GM12878 (cell line): ENCODE measurements at regions not wholly inside any gene's neighbourhood (a gene's known extent, or its start where the extent isn't known, plus 50 kb on each side); places are given as distances from the start of the nearest gene placed in this dataset.

ENCODE experiments used
- ATAC-seq: fragments of 200-7000 bp; cut with Tn5 transposase; 3 replicates; pipeline ENCODE4 v1.9.1; 2020; ENCODE audit warnings: mild to moderate bottlenecking, moderate library complexity
- BruUV-seq: library from RNA; stranded (reverse); fragments of 400-500 nt; replicated peaks from 2 replicates; lab custom pipeline; 2021; lab: Mats Ljungman, UMichigan
- CTCF ChIA-PET: fragments of 300-600 bp; sonication (Branson Sonifier 250); formaldehyde crosslinking; extraction: SDS; loops from one replicate; lab custom pipeline; 2021; ENCODE audit warnings: inconsistent platforms; lab: Yijun Ruan, JAX
- POLR2A ChIA-PET: fragments of 350-600 bp; formaldehyde crosslinking; extraction: SDS; loops from one replicate; lab custom pipeline; 2021; ENCODE audit warnings: inconsistent platforms; lab: Charles Lee
- RAD21 ChIA-PET: fragments of 300-600 bp; sonication (Branson Sonifier 250); formaldehyde crosslinking; loops from one replicate; lab custom pipeline; 2023; ENCODE audit warnings: antibody characterized with exemption; ENCODE audit not compliant: unreplicated experiment; lab: Charles Lee
- SMC1A ChIA-PET: fragments of 300-600 bp; sonication (Branson Sonifier 250); formaldehyde crosslinking; loops from one replicate; lab custom pipeline; 2023; ENCODE audit not compliant: unreplicated experiment, uncharacterized antibody; lab: Charles Lee
- DNase-seq: peaks from one replicate; pipeline ENCODE4 v3.0.0-alpha.2; 2011; ENCODE audit warnings: low read depth, low spot score
- FAIRE-seq: peaks from 3 replicates; lab custom pipeline; 2011; peaks lifted over from hg19 to GRCh38; lab: Jason Lieb, UNC
- H2AFZ ChIP-seq: 2 replicates; pipeline ENCODE4 v1.6.0; 2011; ENCODE audit warnings: low read depth, low read length, control low read depth; ENCODE audit not compliant: control insufficient read depth
- H3K27ac ChIP-seq: 2 replicates; pipeline ENCODE4 v1.5.1; 2011; ENCODE audit warnings: control low read depth; ENCODE audit not compliant: control insufficient read depth, insufficient read depth
- H3K27me3 ChIP-seq, 2 experiments: replicated peaks in 1 of 2; 2 replicates each; pipeline versions ENCODE4 v1.6.0 to v1.6.1; 2011; ENCODE audit warnings: low read length in 1 of 2; ENCODE audit not compliant: control insufficient read depth in 2 of 2, insufficient read depth in 2 of 2
- H3K36me3 ChIP-seq, 2 experiments: 2 replicates each; pipeline ENCODE4 v1.5.1; 2011; ENCODE audit warnings: low read length in 1 of 2; ENCODE audit not compliant: control insufficient read depth in 2 of 2, insufficient read depth in 2 of 2
- H3K4me1 ChIP-seq: 2 replicates; pipeline ENCODE4 v1.6.1; 2011; ENCODE audit warnings: mild to moderate bottlenecking, low read length, moderate library complexity, mixed read lengths; ENCODE audit not compliant: control insufficient read depth, insufficient read depth
- H3K4me2 ChIP-seq: 2 replicates; pipeline ENCODE4 v1.6.0; 2011; ENCODE audit warnings: control low read depth; ENCODE audit not compliant: control insufficient read depth, insufficient read depth
- H3K4me3 ChIP-seq: fragments of 200-600 bp; sonication (generic); 2 replicates; pipeline ENCODE4 v1.5.1; 2016
- H3K79me2 ChIP-seq: 2 replicates; pipeline ENCODE4 v1.6.0; 2011; ENCODE audit warnings: low read length; ENCODE audit not compliant: control insufficient read depth, insufficient read depth
- H3K9ac ChIP-seq: 2 replicates; pipeline ENCODE4 v1.8.0; 2011; ENCODE audit warnings: low read length, control low read depth, mixed read lengths; ENCODE audit not compliant: control insufficient read depth, insufficient read depth
- H3K9me3 ChIP-seq: replicated peaks from 3 replicates; pipeline ENCODE4 v1.5.1; 2011; ENCODE audit warnings: mild to moderate bottlenecking, low read length; ENCODE audit not compliant: control insufficient read depth, insufficient read depth
- H4K20me1 ChIP-seq: 2 replicates; pipeline ENCODE4 v1.6.0; 2011; ENCODE audit not compliant: control insufficient read depth, insufficient read depth
- BCL11A ChIP-seq: IDR thresholded peaks from 2 replicates; pipeline ENCODE4 v1.6.1; 2011; ENCODE audit warnings: low read depth, low read length
- IKZF1 ChIP-seq: fragments of 450-650 bp; conservative IDR thresholded peaks from 2 replicates; pipeline ENCODE4 v1.6.1; 2017; ENCODE audit warnings: antibody characterized with exemption, mild to moderate bottlenecking
- JUNB ChIP-seq: IDR thresholded peaks from 2 replicates; pipeline ENCODE4 v1.6.1; 2016; ENCODE audit warnings: antibody characterized with exemption, mild to moderate bottlenecking
- JUND ChIP-seq: IDR thresholded peaks from 2 replicates; pipeline ENCODE4 v1.6.1; 2012; ENCODE audit warnings: low read depth, mild to moderate bottlenecking, low read length, improper control_type of control experiment, moderate library complexity
- MYC ChIP-seq: IDR thresholded peaks from 2 replicates; pipeline ENCODE4 v1.6.1; 2011; ENCODE audit warnings: mild to moderate bottlenecking, low read length, moderate library complexity, inconsistent platforms; ENCODE audit not compliant: insufficient read depth, insufficient replicate concordance, insufficient read length, severe bottlenecking
- SP1 ChIP-seq: IDR thresholded peaks from one replicate; pipeline ENCODE4 v1.6.1; 2011; ENCODE audit warnings: low read depth, low read length
- STAT3 ChIP-seq: IDR thresholded peaks from 2 replicates; pipeline ENCODE4 v1.6.1; 2011; ENCODE audit warnings: low read depth, low read length, improper control_type of control experiment
- ZNF217 ChIP-seq: fragments of 450-650 bp; IDR thresholded peaks from 2 replicates; pipeline ENCODE4 v1.6.1; 2017; ENCODE audit warnings: antibody characterized with exemption, mild to moderate bottlenecking
- ZNF24 ChIP-seq: fragments of 450-650 bp; IDR thresholded peaks from 2 replicates; pipeline ENCODE4 v1.6.1; 2017; ENCODE audit warnings: antibody characterized with exemption, mild to moderate bottlenecking
- ZZZ3 ChIP-seq: IDR thresholded peaks from 2 replicates; pipeline ENCODE4 v1.6.1; 2011; ENCODE audit warnings: low read depth; ENCODE audit not compliant: control insufficient read depth, insufficient read length
- WGBS: methylation state at CpG from one replicate; pipeline ENCODE4 v1.1.6; 2016; ENCODE audit warnings: low lambda C conversion rate; ENCODE audit not compliant: insufficient replicate concordance, insufficient coverage; ENCODE audit errors: missing lambda C conversion rate; 5-methylcytosine and 5-hydroxymethylcytosine counted together
- in situ Hi-C: fragments of 300-500 bp; cut with MboI; formaldehyde crosslinking; loops from 9 replicates; pipeline ENCODE4 v1.14.3; 2018; ENCODE audit warnings: mixed read lengths
- intact Hi-C: fragments of 100-400 bp; cut with micrococcal nuclease; formaldehyde crosslinking; loops from one replicate; pipeline ENCODE4 v1.14.2; 2022; ENCODE audit not compliant: unreplicated experiment

DNA sequence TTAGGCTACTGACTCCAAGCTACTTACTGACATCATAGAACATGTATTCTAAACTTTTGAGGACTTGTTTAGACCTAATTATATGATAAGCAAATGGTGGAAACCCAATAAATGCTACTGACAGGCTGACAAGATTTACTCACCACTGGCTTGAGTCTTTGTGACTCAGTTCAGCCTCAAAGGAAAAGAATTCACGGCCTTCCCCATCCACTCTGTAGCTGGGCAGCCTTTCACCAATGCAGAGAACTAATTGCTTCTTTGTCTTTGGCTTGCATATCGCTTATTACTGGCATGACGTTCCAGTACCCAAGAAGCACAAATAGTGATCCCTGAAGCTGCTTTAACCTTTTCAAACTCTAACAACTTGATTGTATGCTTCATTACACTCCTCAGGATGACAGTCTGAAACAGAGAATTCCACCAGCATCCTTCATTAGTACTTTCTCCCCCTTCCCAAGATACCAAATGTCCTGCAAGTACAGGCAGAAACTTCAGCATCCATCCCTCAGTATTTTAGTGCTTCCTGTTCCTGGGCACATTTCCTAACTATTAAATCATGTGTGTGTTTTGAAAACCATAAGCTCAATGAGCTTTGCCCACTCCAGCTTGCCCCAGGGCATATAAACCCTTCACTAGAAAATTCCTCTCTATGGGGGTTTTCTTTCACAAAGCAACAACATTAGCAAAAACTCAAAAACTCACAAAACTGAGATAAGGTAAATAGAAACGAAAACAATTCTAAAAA, 298.1 kb upstream of the SLC7A11 start:
- ChIA-PET CTCF (interaction anchor here (0.9 to 1.4 kb wide), 3 partner anchors 15 to 505 kb away, joined by 3 to 4 read pairs (median 3); no protein-coding TSS in a partner anchor), SMC1A (interaction anchor here (0.8 to 1.4 kb wide), 2 partner anchors 9 to 47 kb away, joined by 3 read pairs; no protein-coding TSS in a partner anchor), POLR2A (no interaction called here), RAD21 (no interaction called here)
- H3K4me2 ChIP-seq: no peak overlapping the region
- H3K9ac ChIP-seq: no peak overlapping the region
- H3K79me2 ChIP-seq: no peaks in the 10 kb centered on the region
- H2AFZ ChIP-seq: no peak overlapping the region
- no peaks in the 10 kb centered on the region; the same call in 2 of the 3 replicates for H3K9me3 ChIP-seq
- WGBS: 46% methylated on average over 4 of the region's 4 CpGs
- TF ChIP-seq ZNF24 (no peak), MYC (no peak)
- no peaks in the 10 kb centered on the region for H3K27me3 ChIP-seq
- H4K20me1 ChIP-seq: no peaks in the 10 kb centered on the region
- ATAC-seq: no peak
- DNase-seq: no peak
- no peak overlapping the region for H3K27ac ChIP-seq
- no peaks in the 10 kb centered on the region for H3K36me3 ChIP-seq
- in situ Hi-C loops (no loop called here), intact Hi-C loops (no loop called here)
- no TSS peak for BruUV-seq
- no peaks in the 10 kb centered on the region for H3K4me1 ChIP-seq
- no peak for FAIRE-seq
- no peak overlapping the region for H3K4me3 ChIP-seq

DNA sequence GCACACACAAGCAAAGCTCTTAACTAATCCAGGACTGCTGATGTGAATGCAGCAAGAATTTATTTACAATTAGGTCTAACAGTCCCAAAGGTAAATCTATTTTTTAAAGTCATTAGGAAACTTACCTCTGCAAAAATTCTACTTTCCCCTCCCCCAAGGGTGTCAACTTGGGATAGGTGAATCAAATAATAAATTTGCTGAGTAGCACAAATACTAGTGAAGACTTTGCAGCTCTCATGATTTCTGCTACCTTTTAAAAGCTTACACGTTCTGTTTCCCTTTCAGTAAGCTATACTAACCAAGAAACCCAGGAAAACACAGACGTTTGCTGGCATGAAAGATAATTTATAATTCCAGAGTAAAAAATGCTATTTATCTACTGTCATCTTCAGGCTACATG, 296.6 kb upstream of the SLC7A11 start:
- Histone ChIP-seq H3K9ac (no peak overlapping the region), H3K4me1 (no peaks in the 10 kb centered on the region)
- TF ChIP-seq JUNB (no peak), STAT3 (no peak), BCL11A (no peak), ZZZ3 (no peak), JUND (no peak), IKZF1 (no peak), ZNF217 (no peak), SP1 (no peak)
- TF ChIP-seq, all 136 proteins: peak for 0
- ChIA-PET RAD21 (no interaction called here), POLR2A (no interaction called here), SMC1A (interaction anchor here (1.4 kb wide), 1 partner anchor 45 kb away, joined by 3 read pairs; no protein-coding TSS in a partner anchor), CTCF (no interaction called here)
- Histone ChIP-seq H3K36me3 (no peaks in the 10 kb centered on the region), H2AFZ (no peak overlapping the region), H3K27me3 (no peaks in the 10 kb centered on the region), H4K20me1 (no peaks in the 10 kb centered on the region), H3K79me2 (no peaks in the 10 kb centered on the region), H3K4me3 (no peak overlapping the region), H3K27ac (no peak overlapping the region), H3K9me3 (no peaks in the 10 kb centered on the region; the same call in 2 of the 3 replicates), H3K4me2 (no peak overlapping the region)
- intact Hi-C loops (no loop called here), in situ Hi-C loops (no loop called here)
- ATAC-seq (no peak), FAIRE-seq (no peak), DNase-seq (no peak)
- 6% methylated on average over 2 of the region's 2 CpGs for WGBS
- BruUV-seq: no TSS peak
